GF-D8 (cell line): ENCODE measurements at regions not wholly inside any gene's neighbourhood (a gene's known extent, or its start where the extent isn't known, plus 50 kb on each side); places are given as distances from the start of the nearest gene placed in this dataset.
"Not testable (repeated sequence)": the region's sequence is repeated elsewhere in the genome, so short reads cannot be mapped to it uniquely, and the experiment has no call there.

Source experiments
- DNase-seq: peaks from one replicate; lab custom pipeline; 2025; lab: John Stamatoyannopoulos, UW

DNA sequence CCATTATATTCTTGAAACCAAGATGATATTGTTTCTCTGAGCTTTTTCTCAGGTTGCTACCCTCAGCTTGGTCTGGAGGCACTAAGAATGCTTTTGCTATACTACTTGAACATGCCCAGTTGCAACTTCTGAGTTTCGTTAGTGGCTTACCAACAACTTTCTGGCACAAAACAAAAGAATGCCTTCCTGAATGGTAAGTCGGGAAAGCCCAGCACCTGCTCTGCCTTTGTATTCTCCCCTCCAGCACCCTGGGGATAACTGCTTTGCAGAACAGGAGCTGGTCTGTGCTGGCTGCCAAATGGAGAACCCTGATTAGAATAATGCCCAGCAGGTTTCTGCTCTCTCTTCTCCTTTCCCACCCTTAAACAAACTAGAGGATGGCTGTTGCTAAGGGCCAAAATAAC lies 149.3 kb downstream of the TGFB2 start:
- no peak for DNase-seq

DNA sequence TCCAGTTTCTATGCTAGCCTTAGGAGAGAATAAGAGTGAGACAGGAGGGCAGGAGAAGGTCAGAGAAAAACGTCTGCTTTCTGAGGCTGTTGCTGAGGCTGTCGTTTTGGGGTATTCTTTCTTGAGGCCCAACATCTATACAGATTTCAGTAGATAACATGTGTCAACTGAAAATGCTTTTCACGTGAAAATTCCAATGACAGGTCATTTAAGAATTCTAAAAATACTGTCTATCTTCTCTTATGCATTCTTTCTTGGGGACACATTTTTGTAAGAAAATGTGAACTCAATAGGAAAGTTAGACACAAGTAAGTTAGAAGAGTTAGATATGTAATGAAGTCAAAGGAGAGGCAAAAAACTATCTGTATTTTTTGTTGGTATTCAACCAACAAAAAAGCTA lies 150.8 kb downstream of the TGFB2 start:
- DNase-seq = no peak

DNA sequence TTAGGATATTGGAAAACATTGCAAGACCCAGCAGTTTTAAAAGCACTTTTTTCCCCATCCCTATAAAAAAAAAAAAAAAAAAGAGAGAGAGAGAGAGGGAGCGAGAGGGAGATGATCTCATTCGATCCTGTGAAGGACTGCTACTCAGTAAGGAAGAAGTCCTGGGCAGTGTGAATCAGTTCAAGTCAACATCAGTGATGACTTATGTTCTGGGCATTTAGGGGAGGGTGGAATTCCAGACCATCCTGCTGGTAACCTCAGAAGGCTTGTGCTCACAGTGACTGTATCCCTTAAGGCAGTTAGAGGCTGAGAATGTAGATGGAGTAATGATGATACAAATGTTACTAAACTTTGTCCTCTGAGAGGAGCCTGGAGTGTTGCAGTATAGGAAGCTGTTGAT lies 151.4 kb downstream of the TGFB2 start:
- DNase-seq = no peak

DNA sequence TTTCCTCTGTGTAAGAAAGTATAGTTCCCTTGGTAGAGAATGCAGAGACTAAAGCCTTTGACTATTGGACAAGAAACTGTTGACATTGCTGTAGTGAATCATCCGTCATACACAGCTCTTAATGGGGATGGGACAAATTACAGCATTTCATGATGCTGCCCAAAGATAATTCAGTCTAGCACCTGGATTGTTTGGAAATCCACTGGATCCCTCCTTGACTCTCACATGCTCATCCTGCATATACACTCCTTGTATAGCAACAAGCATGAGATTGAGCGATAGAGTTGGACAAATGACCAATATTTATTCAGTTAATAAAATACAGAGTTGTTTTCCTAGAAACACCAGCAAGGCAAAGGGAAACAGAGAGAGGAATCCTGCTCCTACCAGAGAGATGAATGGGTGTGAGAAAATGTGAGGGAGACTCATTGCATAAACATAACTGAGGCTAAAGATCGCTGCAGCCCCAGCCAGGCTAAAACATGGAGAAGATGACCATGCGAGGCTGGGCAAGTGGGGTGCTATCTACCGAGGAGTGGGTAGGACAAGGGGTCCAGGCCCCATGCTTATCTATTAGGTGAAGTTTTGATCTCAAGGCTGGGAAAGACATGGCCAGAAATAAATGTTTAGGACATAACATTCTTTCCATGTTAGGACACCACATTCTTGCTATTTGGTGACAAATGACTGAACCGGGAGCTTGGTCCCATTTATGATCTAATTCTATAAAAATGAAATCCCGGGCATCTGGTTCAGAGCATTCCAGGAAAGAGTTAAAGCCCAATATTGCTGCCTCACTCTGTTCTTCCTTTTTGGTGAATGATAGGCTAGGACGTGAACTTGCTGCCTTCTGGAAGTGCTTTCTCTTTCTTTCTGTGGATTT lies 153.2 kb downstream of the TGFB2 start:
- DNase-seq = no peak

DNA sequence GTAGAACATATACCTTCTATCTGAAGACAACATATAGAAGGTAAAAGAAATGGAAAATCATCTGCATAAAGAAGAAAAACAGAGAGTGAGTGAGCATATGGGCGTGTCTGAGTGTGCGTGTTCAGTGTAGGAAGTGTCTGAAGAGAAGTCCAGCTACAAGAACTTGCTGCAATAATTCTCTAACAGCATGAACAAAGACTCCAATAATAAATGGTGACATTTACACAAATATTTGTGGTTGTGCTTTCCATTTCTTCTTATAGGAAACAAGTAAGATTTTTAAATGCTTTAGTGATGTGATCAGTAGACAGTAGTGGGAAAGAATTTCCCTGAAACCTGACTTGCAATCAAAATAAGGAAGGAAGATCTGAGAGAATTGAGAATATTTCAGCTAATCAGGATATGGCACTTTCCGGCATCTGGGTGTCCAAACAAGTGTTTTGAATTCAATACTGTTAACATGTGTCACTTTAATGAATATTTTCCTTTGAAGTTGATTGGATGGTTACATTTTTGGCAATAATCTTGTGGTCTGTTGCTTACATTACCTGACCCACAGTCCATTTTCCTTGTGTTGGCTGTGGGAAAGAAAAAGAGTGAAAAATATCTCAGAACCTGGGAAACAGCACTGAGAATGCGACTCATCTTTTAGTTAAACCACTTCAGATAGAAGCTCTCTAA lies 154.0 kb downstream of the TGFB2 start:
- DNase-seq = no peak

DNA sequence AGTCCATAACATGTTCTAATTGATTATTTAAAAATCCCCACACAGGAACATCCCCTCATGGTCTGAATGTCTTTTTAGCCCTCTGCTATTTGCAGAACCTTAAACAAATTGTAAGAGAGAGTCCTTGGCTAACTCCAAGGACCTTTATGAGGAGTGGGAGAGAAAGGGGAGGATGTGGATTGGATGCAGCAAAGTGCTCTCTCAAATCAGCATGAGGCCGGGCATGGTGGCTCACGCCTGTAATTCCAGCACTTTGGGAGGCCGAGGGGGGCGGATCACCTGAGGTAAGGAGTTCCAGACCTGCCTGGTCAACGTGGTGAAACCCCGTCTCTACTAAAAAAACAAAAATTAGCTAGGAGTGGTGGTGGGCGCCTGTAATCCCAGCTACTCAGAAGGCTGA lies 154.8 kb downstream of the TGFB2 start:
- DNase-seq = no peak

DNA sequence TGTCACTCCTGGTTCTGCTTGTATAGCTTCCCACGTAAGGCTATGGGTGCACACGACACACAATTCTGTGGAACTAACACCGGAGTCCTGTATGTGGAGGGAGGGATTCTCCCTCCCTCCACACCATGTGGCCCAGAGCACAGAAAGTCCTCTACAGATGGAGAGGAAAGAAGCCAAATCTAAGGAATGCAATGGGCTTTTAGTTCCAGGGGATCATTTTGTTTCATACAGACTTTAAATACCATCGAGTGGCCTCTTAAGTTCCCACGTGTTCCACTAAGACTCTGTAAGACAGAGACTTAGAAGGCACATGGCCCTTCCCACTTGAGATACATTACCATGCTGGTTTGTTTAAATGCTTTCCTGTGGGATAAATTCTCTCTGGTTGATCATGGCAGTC lies 156.0 kb downstream of the TGFB2 start:
- DNase-seq = no peak

DNA sequence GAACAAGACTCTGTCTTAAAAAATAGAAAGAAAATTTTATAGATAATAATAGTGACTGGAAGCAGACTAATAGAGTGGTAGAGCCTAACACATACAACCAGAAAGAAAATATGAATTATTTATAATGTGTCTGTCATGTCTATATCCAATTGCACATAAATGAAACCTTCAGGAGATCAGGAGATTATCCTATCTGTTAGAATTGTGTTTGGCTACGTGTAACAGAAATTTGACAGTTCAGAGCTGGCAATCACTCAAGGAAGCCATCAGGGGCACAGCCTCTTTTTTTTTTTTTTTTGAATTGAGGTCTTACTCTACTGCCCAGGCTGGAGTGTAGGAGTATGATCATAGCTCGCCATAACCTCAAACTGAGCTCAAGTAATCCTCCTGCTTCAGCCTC lies 157.2 kb downstream of the TGFB2 start:
- no peak for DNase-seq

DNA sequence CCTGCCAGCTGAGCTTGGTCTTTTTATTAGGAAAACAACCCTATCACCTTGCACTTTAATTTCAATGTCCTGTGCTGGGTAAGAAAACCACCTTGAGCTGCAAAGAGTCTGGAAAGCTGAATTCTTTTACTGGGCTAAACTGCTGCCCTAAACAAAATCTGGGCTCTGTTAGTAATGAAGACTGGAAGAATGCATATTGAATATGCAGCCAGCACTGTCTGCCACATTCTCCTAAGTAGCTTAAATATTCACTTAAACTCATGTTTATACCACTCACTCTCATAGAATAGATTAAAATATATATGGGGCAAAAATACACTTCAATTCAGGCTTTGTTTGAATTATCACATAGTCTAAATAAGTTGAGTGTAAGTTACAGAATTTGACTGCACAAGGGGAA lies 158.0 kb downstream of the TGFB2 start:
- no peak for DNase-seq

DNA sequence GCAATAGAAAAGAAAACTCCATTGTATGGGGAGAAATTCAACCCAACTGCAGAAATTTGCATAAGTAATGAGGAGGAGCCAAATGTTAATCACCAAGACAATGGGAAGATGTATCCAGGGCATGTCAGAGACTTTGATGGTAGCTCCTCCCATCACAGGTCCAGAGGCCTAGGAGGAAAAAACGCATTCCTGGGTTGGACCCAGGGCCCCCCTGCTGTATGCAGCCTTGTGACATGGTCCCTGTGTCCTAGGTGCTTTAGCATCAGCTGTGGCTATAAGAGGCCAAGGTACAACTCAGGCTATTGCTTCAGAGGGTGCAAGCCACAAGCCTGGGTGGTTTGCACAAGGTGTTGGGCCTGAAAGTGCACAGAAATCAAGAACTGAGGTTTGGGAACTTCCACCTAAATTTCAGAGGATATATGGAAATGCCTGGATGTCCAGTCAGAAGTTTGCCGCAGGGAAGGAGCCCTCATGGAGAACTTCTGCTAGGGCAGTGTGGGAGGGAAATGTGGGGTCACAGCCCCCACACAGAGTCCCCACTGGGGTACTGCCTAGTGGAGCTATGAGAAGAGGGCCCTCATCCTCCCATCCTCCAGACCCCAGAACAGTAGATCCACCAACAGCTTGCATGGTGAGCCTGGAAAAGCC lies 162.3 kb downstream of the TGFB2 start:
- DNase-seq = no peak

DNA sequence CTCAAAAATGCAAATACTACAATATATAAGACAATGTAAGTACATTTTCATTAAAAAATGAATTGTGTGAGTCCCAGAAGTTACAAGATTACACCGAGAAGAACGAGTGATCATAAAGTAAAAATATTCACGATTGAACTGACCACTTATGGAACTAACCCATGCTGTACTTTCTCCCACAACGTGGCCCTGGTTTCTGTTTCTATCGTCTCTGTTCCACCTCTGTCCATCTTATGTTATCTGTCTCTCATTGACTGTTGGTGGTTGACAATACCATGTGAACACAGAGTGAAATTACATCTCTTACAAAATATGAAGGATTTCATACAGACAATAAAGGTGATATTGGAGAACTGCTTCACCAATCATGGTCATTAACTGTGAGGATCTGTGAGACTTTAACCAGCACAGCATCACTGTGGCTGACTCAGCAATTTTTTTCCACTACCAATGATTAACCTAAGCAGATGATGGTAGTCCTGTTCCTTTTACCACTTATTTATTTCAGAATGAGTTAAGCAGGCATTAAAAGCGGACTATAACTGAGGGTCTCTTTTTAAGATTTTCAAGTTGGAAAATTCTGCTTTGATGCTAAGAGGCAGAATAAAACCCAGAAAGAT lies 165.1 kb downstream of the TGFB2 start:
- no peak for DNase-seq

DNA sequence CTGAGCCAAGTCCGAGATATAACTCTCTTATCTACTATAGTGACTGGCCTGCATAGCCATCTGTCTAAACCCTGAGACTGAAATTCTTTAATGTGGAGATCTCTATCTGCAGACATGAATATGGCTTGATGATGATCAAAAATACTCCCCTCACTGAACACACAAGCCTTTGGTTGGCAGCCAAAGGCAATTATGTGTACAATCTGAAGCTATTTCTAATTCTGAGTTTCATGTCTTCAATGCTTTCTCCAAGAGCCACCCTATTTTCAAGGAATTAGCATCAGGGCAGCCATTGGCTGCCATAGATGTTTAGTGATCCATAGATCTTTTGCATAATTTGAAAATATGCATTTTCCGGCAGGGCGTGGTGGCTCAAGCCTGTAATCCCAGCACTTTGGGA lies 168.2 kb downstream of the TGFB2 start:
- DNase-seq = no peak

DNA sequence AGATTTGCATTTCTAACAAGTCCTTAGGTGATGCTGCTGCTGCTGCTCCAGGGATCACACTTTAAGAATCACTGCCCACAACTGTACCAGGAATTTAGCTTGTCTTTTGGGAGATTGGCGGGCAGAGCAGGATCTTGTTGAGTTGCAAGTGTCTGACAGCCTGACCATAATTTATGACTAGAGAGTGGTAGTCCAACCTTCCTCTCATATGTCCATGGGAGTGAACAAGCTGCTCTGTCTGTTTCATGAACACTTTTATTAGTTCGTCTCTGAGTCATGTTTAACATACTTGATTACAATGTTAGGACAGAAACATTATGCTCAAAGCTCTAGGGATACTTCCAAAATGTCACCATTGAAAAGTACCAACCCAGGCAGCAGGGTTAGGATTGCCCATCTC lies 169.6 kb downstream of the TGFB2 start:
- DNase-seq = no peak

DNA sequence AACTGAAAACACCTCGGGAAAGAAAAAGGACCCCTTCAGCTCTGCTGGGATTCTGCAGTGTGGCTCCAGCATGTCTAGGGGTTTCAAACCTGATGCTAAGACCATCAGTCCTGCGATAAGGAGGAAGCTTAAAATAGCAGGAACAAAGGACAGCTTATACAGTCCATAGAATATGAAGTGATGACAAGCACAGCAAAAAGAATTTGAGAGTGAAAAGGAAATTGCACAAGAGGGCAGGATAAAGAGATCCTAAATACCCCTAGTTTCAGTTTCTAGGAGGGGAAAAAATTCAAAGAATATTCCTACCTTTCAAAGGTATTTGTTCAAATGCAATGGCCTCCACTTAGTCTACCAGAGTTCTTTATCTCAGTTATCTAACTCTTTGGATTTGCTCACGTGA lies 171.4 kb downstream of the TGFB2 start:
- no peak for DNase-seq

DNA sequence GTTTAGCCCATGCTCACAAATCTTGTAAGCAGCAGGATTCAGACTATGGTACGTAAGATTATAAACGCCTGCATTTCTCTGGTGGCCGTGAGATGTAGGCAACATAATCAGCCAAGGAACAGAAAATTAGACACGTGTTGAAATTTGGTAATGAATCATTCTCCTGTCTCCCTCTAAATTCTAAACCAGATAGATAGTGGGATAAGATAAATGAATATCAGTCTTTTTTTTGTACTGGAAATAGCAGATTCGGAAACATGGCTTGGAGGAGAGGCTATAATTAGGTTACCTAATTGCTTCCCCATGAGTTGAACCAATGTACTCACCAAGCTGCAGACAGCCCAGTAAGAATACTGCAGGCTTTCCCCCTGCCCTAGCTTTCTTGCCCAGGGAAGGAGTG lies 172.3 kb downstream of the TGFB2 start:
- DNase-seq = no peak

DNA sequence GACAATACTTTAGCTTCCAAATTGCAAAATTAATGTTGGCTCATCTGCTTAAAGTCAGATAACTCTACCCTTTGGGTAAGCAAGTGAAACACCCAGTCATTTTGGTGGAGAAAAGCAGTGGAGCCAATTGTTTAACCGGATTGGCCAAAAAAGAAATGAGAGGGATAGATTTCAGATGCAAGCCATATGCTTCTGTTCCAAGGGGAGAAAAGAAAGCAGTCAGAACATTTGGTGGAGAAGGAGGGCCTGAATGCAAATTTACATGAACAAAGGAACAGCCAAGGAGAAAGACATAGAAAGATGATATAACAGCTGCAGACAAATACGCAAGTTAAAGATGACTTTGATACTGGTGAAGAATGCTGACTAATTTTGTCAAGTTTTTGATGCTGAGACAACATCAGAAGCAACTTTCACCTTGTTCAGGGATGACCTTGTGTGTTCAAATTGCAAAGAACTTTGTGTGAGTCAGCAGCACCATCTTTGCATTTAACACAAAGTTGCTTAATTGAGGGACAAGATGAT lies 173.1 kb downstream of the TGFB2 start:
- no peak for DNase-seq

DNA sequence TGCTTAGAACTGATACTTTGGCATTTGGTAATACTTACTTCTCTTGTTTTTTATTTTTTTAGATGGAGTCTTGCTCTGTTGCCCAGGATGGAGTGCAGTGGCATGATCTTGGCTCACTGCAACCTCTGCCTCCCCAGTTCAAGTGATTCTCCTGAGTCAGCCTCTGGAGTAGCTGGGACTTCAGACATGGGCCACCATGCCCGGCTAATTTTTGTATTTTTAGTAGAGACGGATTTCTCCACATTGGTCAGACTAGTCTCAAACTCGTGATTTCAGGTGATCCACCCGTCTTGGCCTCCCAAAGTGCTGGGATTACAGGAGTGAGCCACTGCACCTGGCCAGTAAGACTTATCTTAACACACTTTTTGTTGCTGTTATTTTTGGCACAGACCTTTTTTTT lies 175.5 kb downstream of the TGFB2 start:
- not testable (repeated sequence) for DNase-seq

DNA sequence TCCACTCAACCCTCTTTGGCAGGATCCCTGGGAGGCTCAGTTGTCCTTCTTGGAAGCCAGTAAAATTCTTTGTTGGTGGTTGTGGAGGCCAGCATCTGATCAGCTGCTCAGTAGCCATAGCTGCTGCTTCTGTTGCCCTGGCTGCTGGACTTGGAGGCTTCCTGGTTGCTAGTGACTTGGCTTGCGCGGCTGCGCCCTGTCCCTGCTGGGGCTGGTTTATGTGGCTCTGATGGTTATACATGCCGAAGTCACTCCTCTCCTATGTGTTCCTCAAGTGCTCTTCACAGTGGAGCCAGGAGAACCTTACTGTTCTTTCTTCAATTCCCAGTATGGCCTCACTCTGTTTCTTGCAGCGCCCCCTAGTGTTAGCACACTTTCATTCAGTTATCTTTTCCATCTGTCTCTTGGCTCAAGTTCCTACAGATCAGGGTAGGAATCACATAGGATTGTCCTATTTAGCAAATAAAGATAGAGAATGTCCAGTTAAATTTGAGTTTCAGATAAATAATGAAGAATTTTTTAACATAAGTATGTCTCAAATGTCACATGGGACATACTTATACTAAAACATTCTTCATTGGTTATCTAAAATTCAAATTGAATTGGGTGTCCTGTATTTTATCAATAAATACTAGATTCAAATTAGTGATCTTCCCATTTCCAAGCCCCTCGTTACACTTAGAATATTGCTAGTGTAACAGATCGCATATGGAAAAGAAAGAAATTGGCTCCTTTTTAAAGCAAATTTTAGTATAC lies 176.5 kb downstream of the TGFB2 start:
- no peak for DNase-seq

DNA sequence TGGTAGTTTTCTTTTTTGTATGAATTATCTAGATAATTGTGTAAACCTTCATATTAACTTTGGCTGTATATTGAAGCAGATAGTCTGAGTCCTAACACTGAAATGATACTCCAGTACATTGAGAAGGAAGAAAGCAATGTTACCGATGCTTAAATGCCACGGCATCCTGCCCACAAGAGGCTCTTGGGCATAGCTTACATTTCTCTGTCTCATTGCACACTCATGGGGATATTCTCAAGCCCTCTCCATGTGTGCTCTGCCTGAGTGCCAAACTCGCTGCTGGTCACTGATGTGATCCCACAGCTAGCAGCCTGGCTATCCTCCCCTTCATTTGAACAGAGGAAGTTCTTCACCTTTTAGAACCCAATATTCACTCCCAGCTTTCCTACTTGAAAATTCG lies 179.4 kb downstream of the TGFB2 start:
- no peak for DNase-seq

DNA sequence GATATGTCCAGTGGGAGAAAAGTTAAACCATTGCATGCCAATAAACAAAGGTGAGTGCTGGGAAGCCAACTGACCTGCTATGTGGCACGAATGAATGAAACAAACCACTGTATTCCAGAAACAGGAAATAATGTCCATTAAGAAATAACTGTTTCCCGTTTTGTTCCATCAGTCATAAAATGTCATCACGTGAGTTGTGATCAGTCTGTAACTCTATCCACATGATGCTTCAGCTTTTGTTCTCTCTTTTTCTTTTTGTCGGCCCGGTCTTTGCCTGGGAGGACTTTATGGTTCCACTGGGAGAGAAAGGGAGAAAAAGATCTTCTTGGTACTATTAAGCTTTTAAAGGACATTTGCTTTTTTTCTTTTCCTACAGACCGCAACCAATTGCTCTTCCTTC lies 179.9 kb downstream of the TGFB2 start:
- DNase-seq = no peak

DNA sequence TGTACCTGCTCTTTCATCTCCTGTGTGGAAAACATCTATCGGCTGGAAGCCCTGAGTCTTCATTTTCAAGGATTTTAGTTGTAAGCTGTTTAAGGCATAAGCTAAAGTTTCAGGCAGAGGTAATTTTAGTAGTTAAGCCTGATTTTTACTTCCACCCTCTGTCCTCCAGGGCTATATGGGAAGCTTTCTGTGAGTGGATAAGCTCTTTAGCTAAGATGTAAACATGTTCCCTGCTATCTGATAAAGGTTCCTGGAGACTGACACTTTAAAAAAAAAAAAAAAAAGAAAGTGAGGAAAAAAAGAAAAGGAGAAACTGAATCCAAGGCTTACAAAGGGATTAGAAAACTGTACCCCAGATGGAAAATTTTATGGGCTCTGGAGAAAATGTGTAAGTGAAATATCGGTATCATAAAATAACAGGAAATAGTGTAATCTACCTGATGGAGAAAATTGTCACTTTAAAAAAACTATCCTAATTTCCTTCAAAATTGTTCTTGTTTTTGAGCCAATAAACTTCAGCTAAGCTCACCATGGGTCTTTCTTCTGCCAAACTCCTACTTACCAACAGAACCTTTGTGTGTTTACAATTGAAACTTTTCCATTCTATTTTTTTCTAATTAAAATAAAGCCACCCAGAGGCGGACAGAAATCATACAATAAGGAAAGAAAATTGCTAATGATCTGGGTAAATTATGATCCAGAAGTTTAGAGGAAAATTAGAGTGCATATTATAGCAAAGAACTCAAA lies 180.5 kb downstream of the TGFB2 start:
- no peak for DNase-seq
